ENCODE measurements at regions not wholly inside any gene's neighbourhood (a gene's known extent, or its start where the extent isn't known, plus 50 kb on each side); places are given as distances from the start of the nearest gene placed in this dataset.

GRCh38 chr13:104691767-104692467 is 1625.7 kb upstream of the SLC10A2 start (continued):
- no peak for TF ChIP-seq ZNF462 (CRISPR knock-in tag; IDR thresholded peaks at IDR 0.05)
- no peak for TF ChIP-seq EZH2 (IDR thresholded peaks at IDR 0.05; ENCODE audit: low read depth, unreplicated experiment)
- no peak for TF ChIP-seq CREB1 (CRISPR knock-in tag; IDR thresholded peaks at IDR 0.05; ENCODE audit: low read depth)

- no peaks in the 10 kb centered on the region for H3K36me3 Mint-ChIP-seq (ENCODE audit: low read depth)
- no peaks in the 10 kb centered on the region for H3K27me3 Mint-ChIP-seq (ENCODE audit: insufficient read depth, low read depth, poor library complexity)
- Histone ChIP-seq H3K9me2 (ENCODE audit: insufficient read depth) (no peaks in the 10 kb centered on the region), H3K79me2 (replicated peaks; ENCODE audit: insufficient read depth) (no peaks in the 10 kb centered on the region), H3K4me3 (no peak overlapping the region), H3F3A (replicated peaks; ENCODE audit: low read depth) (no peaks in the 10 kb centered on the region), H3K27me3 (ENCODE audit: insufficient read depth) (no peaks in the 10 kb centered on the region), H3K4me2 (no peak overlapping the region), H4K20me1 (replicated peaks; ENCODE audit: insufficient read depth) (no peaks in the 10 kb centered on the region), H3K27ac (ENCODE audit: low read depth) (no peak overlapping the region), H2AFZ (no peak overlapping the region), H3K36me3 (ENCODE audit: insufficient read depth) (no peaks in the 10 kb centered on the region), H3K4me1 (ENCODE audit: insufficient read depth) (no peaks in the 10 kb centered on the region)
- no peak overlapping the region for H3K4me3 Mint-ChIP-seq
- H3K27ac Mint-ChIP-seq: no peak overlapping the region
- ATAC-seq: no peak
- DNase-seq (ENCODE audit: low spot score): no peak
- H3K4me1 Mint-ChIP-seq: no peaks in the 10 kb centered on the region
- no peaks in the 10 kb centered on the region for H3K9me3 Mint-ChIP-seq
- TF ChIP-seq CREB1 (CRISPR knock-in tag; IDR thresholded peaks at IDR 0.05; ENCODE audit: low read depth): no peak
- no peak for TF ChIP-seq EZH2phosphoT487 (IDR thresholded peaks at IDR 0.05; ENCODE audit: unreplicated experiment)
- TF ChIP-seq NANOG (IDR thresholded peaks at IDR 0.05; ENCODE audit: borderline replicate concordance): no peak
- TF ChIP-seq REST (IDR thresholded peaks at IDR 0.05; ENCODE audit: unreplicated experiment): no peak
- TF ChIP-seq CTCF (conservative IDR thresholded peaks at IDR 0.05; ENCODE audit: low read depth in 2 of 2): no peak
Observed at GRCh38 chr13:104686484-104686883, 1620.3 kb upstream of the SLC10A2 start.

All from GM23338 (cell line).